DMS114 treated with DMSO at 0.1 percent for 48 hours (cell line): ENCODE measurements at regions not wholly inside any gene's neighbourhood (a gene's known extent, or its start where the extent isn't known, plus 50 kb on each side); places are given as distances from the start of the nearest gene placed in this dataset.
"Not testable (repeated sequence)": the region's sequence is repeated elsewhere in the genome, so short reads cannot be mapped to it uniquely, and the experiment has no call there.

Experiments
- DNase-seq: peaks from one replicate; lab custom pipeline; 2025; ENCODE audit not compliant: unreplicated experiment; lab: John Stamatoyannopoulos, UW

DNA sequence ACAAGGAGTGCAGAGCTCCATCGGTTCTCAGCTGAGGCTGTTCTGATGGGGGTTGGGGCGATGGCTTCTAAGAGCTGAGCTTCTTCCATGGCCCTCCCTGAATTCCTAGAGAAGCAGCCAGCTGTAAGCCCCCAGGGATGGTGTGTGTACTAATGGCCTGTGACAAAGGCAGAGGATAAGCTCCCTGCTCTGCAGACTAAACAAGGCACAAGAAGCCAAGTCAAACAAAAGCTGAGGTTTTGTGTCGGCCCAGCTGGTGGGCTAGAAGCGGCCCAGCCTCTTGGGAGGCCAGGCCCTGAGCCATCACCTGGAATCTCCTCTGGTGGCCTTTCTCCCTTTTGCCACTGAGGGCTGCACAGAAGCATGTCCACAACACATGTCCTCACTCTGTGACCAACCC, 75.0 kb upstream of the XPA start:
- no peak for DNase-seq

DNA sequence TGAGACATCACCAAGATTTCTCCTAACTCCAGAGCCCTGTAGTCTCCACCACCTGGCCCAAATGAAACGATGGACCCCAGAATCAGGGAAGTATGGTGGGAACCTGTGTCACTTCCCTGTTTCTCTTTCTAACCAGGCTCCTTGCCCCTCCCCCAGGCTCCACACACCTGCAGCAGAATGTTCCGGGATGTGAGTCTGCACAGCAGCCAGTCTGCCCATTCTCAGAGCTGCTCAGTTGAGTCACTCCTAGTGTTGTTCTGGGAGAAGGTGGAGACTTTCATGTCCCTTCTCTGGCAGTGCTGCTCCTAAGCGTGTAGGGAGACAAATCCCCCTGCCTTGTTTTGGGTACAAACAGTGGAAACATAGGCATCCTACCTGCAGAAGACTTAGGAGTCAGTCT, 76.0 kb upstream of the XPA start:
- DNase-seq, result no peak

DNA sequence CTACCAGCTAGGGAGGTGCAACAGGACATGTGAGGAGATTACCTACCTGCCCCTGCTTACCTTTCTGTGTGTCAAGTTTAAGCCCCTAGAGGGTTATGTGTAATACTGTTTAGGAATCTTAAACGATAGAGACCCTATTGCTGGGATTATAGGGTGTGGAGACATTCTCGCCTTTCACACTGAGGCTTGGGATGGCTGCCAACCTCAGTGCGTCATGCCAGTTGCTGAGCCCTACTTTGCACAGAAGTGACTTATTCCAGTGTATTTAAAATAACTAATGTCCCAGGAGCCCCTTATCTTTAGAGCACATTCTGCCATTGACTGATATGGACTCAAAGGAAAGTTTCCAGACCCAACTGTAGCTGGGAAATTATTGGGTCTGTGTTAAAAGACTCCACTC, 76.6 kb upstream of the XPA start:
- DNase-seq, result no peak

DNA sequence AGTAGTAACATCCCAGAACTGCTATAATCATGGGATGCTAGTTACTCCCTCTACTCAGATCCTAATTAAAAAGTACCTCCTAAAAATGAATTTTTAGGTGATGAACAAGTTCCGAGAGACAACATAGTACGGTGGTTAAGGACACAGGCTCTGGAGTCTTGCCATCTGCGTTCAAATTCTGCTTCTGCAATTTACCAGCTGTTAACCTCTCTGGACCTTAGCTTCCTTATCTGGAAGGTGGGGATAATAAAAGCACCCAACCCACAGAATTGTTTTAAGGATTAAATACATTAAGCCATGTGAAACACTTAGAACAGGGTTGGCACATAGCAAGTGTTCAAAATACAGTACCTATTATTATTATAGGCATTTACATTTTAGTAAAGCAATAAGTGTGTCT, 77.5 kb upstream of the XPA start:
- no peak for DNase-seq

DNA sequence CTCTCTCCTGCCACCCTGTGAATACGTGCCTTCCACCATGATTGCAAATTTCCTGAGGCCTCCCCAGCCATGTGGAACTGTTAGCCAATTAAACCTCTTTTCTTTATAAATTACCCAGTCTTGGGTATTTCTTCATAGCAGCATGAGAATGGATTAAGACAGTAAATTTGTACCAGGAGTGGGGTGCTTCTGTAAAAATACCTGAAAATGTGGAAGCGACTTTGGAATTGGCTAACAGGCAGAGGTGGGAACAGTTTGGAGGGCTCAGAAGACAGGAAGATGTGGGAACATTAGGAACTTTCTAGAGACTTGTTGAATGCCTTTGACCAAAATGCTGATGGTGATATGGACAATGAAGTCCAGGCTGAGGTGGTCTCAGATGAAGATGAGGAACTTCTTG, 74.3 kb upstream of the FOXE1 start:
- DNase-seq, result not testable (repeated sequence)

DNA sequence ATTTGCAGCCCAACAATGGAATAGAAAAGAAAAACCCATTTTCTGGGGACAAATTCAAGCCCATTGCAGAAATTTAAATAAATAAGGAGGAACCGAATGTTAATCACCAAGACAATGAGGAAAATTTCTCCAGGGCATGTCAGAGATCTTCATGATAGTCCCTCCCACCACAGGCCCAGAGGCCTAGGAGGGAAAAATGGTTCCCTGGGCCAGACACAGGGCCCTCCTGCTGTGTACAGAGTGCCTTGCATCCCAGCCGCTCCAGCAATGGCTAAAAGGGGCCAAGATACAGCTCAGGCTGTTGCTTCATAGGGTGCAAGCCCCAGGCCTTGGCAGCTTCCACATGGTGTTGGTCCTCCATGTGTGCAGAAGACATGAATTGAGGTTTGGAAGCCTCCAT, 73.4 kb upstream of the FOXE1 start:
- no peak for DNase-seq

DNA sequence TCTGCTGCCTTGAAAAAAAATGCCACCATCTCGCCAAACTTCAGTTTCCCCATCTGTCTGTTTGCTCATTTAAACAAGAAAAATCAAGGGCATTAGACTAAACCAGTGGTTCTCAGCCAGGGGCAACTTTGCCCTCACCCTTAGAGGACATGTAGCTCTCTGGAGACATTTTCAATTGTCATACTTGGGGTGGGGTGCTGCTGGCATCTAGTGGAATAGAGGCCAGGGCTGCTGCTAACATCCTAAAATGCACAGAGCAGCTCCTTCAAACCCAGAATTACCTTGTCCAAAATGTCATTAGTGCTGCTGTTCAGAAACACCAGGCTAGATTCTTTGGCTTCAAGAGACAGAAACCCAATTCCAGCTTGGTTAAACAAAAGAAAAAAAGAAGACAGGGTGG, 71.1 kb upstream of the FOXE1 start:
- DNase-seq, result no peak

DNA sequence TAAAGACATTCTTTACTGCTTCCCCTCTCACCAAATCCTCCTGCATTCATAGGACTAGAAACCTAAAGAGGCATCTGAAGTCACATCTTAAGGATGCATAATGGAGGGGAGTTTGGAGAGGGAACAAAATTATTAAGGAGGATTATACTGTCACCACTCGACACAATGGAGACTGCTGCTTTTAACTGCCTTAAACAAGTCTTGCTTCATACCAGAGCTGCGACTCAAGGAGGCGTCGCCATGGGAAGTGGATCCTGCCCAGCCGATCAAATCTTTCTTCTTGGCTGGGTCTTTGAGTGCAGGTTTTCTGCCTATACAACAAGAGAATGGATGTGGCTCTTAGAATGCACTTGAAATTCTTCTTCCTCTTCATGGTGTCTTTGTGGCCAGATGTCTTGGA, 66.7 kb upstream of the FOXE1 start:
- DNase-seq, result no peak

DNA sequence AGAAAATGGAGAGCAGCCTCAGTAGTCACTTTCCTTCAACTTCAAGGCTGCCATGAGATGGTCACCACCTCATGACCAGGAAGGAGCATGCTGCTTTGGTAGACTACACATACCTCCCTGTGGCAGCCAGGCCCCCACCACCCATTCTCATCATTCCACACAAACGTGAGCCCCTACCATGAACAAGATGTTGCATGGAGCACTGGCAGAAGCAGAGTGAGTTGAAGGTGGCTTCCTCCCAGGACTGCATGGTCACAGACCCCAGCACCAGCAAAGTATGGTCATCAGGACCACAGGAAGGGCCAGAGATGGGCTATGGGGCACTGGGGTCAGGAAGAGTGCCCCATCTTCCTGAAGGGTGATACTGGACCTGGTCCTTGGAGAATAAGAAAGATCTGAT, 65.5 kb upstream of the FOXE1 start:
- DNase-seq, result no peak

DNA sequence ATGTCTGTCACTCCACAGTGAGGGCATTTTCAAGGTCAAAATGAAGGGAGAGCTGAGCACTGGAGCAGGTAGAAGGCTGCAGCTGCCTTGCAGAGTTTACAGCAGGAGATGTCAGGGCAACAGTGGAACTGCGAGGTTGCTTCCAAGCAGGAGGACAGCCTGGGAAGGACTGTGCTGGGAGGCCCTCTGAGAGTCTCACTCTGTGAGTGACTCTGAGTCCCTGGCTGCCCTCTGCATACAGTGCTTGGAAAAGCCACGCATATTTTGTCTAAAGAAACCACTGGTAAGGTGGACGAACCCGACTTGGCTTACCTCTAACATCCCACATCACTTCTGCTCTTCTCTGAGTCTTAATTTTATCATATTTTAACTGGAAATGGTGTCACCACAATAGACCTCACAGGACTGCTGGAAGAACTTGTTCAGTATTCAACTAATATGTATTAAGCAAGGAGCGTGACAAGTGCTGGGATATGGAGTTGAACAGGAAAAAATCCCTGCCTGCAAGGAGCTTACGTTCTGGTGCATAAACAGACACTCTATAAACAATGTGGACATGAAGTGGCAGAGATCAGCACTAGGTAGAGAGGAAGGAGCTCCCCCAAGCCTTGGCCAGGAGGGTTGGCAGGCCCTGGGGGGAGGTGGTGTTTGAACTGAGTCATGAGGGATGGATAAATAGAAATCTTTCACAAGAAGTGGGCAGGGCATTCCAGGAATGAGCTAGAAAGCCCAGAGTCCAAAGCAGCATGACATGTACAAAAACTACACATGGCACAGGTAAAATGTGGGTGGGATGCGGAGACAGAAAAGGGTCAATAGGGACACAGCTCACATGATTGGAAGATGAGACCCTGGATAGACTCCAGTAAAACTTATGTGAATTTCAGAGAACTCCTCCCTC, 64.0 kb upstream of the FOXE1 start:
- no peak for DNase-seq

DNA sequence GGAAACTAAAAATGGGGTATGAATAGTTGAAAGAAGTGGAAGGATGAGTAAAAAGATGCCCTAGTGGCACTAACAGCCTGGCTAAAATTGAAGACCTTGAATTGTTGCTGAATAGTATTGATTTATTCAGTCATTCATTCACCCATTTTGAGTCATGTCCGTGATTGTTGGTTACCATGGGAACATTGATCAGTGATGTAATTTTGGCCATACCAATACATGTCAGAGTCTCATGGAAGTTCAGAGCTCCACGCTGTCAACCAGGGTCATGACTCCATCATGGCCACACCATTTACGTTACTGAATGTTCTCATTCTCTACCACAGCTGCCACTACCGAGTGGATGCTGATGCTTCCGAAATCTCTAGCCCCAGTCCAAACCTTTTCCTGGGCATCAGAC, 62.5 kb upstream of the FOXE1 start:
- DNase-seq, result no peak

DNA sequence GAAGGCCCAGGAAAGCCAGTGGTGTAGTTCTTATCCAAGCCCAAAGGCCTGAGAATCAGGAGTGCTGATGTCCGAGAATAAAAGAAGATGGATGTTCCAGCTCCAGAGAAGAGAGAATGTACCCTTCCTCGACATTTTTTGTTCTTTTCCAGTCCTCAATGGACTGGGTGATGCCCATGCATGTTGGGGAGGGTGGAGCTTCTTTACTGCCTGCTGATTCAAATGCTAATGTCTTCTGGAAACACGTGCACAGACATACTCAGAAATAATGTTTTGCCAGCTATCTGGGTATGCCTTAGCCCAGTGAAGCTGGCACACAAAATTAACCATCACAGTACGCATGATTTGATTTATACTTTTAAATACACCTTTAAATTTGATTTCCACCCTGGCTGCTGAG, 61.5 kb upstream of the FOXE1 start:
- DNase-seq, result no peak

DNA sequence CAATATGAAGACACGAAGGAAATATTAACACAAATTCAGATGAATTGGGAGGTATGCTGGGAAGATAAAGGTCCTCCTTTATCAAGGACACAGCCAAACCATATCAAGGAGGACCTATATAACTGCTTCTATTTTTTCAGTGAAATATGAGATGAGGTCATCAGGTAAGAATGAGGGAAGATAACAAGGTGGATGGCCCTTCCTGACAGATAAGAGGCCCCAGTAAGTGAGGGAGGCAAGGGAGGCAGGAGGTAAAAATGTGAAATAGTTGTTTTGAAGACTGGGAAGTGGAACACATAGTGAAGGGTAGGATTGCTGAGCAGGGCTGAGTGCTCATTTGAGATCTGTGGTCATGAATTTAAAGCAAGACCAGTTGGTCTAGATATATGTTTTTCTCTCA, 60.0 kb upstream of the FOXE1 start:
- no peak for DNase-seq

DNA sequence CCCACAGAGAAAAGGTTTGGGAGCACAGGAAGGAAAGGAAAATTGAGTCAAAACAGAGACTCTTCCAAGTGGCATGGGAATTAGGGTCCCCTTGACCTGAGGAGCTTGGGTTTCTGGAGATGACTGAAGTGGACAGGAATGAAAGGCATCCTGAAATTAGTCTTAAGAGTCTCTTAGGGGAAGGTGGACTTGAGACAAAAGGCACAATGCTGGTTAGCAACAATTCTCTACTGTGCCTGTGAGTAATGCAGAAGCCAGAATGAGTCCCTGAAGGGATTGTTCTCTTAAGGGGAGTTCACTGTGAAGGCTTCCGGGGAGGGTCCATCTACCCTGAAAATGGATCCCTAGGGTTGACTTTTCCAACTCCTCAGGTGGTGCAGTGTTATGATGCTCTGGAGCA, 58.4 kb upstream of the FOXE1 start:
- DNase-seq, result no peak

DNA sequence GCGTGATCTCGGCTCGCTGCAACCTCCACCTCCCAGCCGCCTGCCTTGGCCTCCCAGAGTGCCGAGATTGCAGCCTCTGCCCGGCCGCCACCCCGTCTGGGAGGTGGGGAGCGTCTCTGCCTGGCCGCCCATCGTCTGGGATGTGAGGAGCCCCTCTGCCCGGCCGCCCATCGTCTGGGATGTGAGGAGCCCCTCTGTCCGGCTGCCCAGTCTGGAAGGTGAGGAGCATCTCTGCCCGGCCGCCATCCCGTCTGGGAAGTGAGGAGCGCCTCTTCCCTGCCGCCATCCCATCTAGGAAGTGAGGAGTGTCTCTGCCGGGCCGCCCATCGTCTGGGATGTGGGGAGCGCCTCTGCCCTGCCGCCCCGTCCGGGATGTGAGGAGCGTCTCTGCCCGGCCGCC, 56.9 kb upstream of the FOXE1 start:
- not testable (repeated sequence) for DNase-seq

DNA sequence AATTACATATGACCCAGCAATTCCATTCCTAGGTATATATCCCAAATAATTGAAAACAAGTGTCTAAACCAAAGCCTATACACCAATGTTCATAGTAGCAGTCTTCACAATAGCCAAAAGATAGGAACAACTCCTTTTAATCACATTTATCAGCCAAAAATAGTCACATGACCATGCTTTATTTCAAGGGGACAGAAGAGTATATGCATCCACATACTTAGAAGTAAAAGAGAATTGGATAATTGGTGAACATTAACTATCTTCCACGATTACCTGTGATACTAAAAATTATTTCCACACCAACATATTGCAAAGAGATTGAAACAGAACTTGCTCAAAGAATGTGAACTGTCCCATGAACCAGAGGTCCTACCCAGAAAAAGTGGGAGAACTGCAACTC, 51.8 kb upstream of the FOXE1 start:
- DNase-seq, result no peak

DNA sequence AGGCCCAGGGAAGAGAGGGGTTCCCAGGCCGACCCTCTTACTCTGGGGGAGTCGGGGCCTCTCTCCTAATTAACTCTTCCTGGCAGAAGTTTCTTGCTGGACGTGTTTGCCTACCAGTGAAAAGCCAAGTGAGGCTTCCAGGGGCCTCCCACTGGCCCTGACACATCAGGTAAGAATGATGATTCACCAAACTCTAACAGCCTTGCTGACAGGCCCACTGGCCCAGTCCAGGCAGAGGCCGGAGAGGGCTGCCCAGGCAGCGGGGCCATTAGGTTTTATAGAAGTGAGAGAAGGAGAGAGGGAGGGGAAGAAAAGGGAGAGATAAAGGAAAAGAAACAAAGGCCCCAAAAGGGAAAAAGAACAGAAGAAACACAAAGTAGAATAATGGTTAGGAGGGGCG, 50.8 kb upstream of the FOXE1 start:
- DNase-seq, result no peak

DNA sequence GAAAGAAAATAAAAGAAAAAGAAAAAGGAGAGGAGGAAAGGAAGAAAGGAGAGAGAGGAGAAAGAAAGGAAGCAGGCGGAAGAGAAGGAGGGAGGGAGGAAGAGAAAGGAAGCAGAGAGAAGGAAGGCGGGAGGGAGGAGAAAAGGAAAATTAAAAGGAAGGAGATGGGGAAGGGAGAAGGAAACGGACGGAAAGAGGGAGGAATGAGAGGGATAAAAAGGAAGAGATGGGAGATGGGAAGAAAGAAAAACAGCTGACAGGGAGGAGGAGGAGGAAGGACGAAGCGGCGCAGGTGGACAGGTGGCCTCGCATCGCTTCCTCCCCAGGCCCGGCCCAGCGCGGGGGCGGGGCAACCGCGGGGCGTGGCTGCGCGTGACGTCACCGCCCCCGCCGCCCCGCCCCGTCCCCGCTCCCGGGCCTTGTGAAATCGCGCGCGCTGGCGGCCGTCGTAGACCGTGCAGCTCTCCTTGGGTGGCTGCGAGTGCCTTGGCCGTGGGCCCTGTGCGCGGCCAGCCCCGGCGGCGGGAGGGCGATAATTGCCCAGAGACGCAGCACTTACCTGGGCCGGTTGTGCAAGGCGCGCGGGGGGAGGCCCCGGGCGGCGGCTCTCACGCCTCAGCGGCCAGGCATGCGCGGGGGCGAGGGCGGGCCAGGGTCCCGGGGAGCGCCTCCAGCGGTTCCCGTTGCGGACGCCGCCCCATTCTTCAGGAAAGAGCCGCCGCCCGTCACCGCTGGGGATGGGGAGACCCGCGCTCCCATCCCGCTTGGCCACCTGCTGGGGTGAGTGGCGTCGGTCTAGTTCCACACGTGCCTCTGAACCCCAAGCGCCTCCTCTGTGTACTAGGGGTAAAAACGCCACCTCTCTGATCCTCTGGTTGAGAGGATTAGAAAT, 49.6 kb upstream of the FOXE1 start:
- peak; percentile 17 for DNase-seq
